Psoas muscle (tissue), 7 donors: ENCODE measurements at regions not wholly inside any gene's neighbourhood (a gene's known extent, or its start where the extent isn't known, plus 50 kb on each side); places are given as distances from the start of the nearest gene placed in this dataset.

Experiments used
- ATAC-seq, 4 donors: fragments of 200-7000 bp; cut with Tn5 transposase; one replicate each; pipeline ENCODE4 v1.9.1; 2020; ENCODE audit warnings: moderate library complexity in 3 of 4, mild to moderate bottlenecking in 2 of 4
- DNase-seq, 2 donors: peaks; one replicate each; pipeline ENCODE4 v3.0.0-alpha.2; 2020
- H3K27ac ChIP-seq: fragments of 200-600 bp; one replicate; pipeline ENCODE4 v1.8.0; 2022
- H3K27me3 ChIP-seq, 3 donors: fragments of 200-600 bp in 1 of 3; one replicate each; pipeline versions ENCODE4 v1.6.1 to v1.8.0; 2013 to 2022; ENCODE audit warnings: low read length in 2 of 3, mild to moderate bottlenecking in 2 of 3, moderate library complexity in 1 of 3; ENCODE audit not compliant: insufficient read depth in 3 of 3
- H3K36me3 ChIP-seq, 2 donors: fragments of 200-600 bp in 1 of 2; one replicate each; pipeline versions ENCODE4 v1.6.1 to v1.8.0; 2013 to 2022; ENCODE audit warnings: low read depth in 1 of 2, mild to moderate bottlenecking in 1 of 2, moderate library complexity in 1 of 2; ENCODE audit not compliant: insufficient read depth in 1 of 2
- H3K4me1 ChIP-seq: fragments of 200-600 bp; one replicate; pipeline ENCODE4 v1.8.0; 2022
- H3K4me3 ChIP-seq: fragments of 200-600 bp; one replicate; pipeline ENCODE4 v1.8.0; 2022; ENCODE audit warnings: mild to moderate bottlenecking
- H3K9me3 ChIP-seq: fragments of 200-600 bp; one replicate; pipeline ENCODE4 v1.8.0; 2022
- WGBS, 3 donors: extraction: QIAGEN DNeasy Blood & Tissue Kit; methylation state at CpG; one replicate each; pipeline versions ENCODE4 v1.1.6 to v1.1.7; 2013; 5-methylcytosine and 5-hydroxymethylcytosine counted together
- intact Hi-C, 2 donors: fragments of 100-400 bp; cut with DNase I; formaldehyde crosslinking; loops; one replicate each; pipeline versions ENCODE4 v1.11.0 to v1.14.2; 2022
- TF ChIP-seq, protein P1 (sequence below): fragments of 200-600 bp; IDR thresholded peaks from one replicate; pipeline ENCODE4 v1.8.0; 2022; ENCODE audit warnings: antibody characterized with exemption
- donor health status: healthy with polysubstance abuse.
- donor health status: DM: no; HTN: no; CAD: no; lungs with moderate emphysema.
- donor health status: Bipolar disorder and iron deficiency.
- donor health status: healthy.
- donor health status: DM: yes; HTN: yes; CAD: no.
- donor health status: DM: no; HTN: no; CAD: no.
- donor health status: DM: yes; HTN: yes; CAD: no.

- peak; percentile 46 to 95 (median 82) for ATAC-seq
- H3K27me3 ChIP-seq = no peaks in the 10 kb centered on the region
- H3K36me3 ChIP-seq = no peaks in the 10 kb centered on the region
- peak overlapping the region; percentile 10 for H3K4me3 ChIP-seq
- H3K4me1 ChIP-seq = peaks cover 19% of the 10 kb centered on the region
- no peak for DNase-seq
- H3K27ac ChIP-seq = peak overlapping the region; percentile 69
- TF ChIP-seq, protein P1, sequence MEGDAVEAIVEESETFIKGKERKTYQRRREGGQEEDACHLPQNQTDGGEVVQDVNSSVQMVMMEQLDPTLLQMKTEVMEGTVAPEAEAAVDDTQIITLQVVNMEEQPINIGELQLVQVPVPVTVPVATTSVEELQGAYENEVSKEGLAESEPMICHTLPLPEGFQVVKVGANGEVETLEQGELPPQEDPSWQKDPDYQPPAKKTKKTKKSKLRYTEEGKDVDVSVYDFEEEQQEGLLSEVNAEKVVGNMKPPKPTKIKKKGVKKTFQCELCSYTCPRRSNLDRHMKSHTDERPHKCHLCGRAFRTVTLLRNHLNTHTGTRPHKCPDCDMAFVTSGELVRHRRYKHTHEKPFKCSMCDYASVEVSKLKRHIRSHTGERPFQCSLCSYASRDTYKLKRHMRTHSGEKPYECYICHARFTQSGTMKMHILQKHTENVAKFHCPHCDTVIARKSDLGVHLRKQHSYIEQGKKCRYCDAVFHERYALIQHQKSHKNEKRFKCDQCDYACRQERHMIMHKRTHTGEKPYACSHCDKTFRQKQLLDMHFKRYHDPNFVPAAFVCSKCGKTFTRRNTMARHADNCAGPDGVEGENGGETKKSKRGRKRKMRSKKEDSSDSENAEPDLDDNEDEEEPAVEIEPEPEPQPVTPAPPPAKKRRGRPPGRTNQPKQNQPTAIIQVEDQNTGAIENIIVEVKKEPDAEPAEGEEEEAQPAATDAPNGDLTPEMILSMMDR = no peak
- 3 to 13% (median 11%) methylated on average over 1 of the region's 1 CpG for WGBS, 3 donors
- intact Hi-C loops = no loop called here
- H3K9me3 ChIP-seq = no peaks in the 10 kb centered on the region
Measured at GRCh38 chr3:162217647-162218046, 721.0 kb downstream of the OTOL1 start.

GRCh38 chr3:162218479-162218878 is 721.9 kb downstream of the OTOL1 start:
- TF ChIP-seq, protein P1 = no peak
- H3K4me3 ChIP-seq = no peak overlapping the region
- WGBS, 3 donors = 36 to 95% (median 90%) methylated on average over 4 of the region's 4 CpGs
- intact Hi-C loops = no loop called here
- H3K4me1 ChIP-seq = peaks cover 19% of the 10 kb centered on the region
- DNase-seq (no peak), ATAC-seq (no peak)
- H3K9me3 ChIP-seq = no peaks in the 10 kb centered on the region
- H3K27me3 ChIP-seq = no peaks in the 10 kb centered on the region
- no peak overlapping the region for H3K27ac ChIP-seq
- no peaks in the 10 kb centered on the region for H3K36me3 ChIP-seq

DNA sequence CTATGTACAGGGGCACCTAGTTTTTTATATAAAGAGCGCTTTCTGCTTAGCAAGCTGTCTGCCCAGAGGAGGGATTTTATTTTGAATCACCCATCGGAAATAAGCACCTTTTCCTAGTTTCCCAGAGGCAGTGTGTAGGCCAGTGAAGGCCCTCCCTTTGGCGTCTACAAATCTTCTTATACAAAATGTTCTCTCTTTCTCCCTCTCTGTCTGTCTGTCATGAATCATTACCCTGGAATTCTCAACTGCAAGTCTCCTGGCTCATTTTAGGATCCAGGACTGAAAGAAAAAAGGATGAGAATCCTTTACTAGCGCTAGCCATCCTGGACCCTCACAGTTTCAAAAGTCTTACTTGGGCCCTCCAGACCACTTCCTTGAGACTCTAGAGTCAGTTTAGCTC is 728.1 kb downstream of the OTOL1 start:
- Histone ChIP-seq H3K36me3 (no peaks in the 10 kb centered on the region), H3K9me3 (no peaks in the 10 kb centered on the region), H3K4me3 (no peak overlapping the region), H3K4me1 (no peaks in the 10 kb centered on the region), H3K27me3 (no peaks in the 10 kb centered on the region), H3K27ac (no peak overlapping the region)
- DNase-seq = no peak
- 96 to 99% (median 97%) methylated on average over 4 of the region's 4 CpGs for WGBS, 3 donors
- TF ChIP-seq, protein P1 = no peak
- ATAC-seq = no peak
- intact Hi-C loops = no loop called here

GRCh38 chr3:162236949-162237348 is 740.3 kb downstream of the OTOL1 start:
- Histone ChIP-seq H3K27ac (no peak overlapping the region), H3K4me1 (no peaks in the 10 kb centered on the region), H3K9me3 (no peaks in the 10 kb centered on the region), H3K36me3 (no peaks in the 10 kb centered on the region), H3K27me3 (no peaks in the 10 kb centered on the region), H3K4me3 (no peak overlapping the region)
- TF ChIP-seq, protein P1 = no peak
- WGBS, 3 donors = 39 to 80% (median 43%) methylated on average over 5 of the region's 5 CpGs
- DNase-seq = no peak
- intact Hi-C loops = no loop called here
- peak in 3 of 4 donors; percentile 40 to 72 (median 71) for ATAC-seq

DNA sequence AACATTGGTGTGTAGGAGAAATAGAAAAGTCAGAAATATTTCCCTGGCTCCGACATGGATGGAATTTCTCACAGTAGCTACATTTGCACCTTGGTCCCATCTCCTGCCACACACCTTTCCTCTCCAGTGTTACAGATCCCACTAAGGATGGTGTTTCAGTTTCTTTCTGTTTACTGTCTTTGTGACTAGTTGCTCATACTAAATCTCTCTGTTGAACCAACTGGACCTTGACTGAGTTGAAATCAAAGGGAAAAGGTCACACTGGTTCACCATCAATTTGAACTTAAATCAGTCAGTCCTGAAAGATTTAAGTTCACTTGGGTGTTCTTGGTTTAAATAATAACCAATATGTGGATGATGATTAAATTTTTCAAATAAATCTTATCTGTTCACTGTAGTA is 754.2 kb downstream of the OTOL1 start:
- Histone ChIP-seq H3K27me3 (no peaks in the 10 kb centered on the region), H3K36me3 (no peaks in the 10 kb centered on the region), H3K4me3 (no peak overlapping the region), H3K27ac (no peak overlapping the region), H3K9me3 (no peaks in the 10 kb centered on the region), H3K4me1 (no peaks in the 10 kb centered on the region)
- intact Hi-C loops = no loop called here
- TF ChIP-seq, protein P1 = no peak
- DNase-seq (no peak), ATAC-seq (no peak)
- WGBS, 3 donors = 68 to 72% (median 72%) methylated on average over 1 of the region's 1 CpG
